Hippocampal formation (tissue), 2 donors: ENCODE measurements at regions not wholly inside any gene's neighbourhood (a gene's known extent, or its start where the extent isn't known, plus 50 kb on each side); places are given as distances from the start of the nearest gene placed in this dataset.

ENCODE experiments used
- DNase-seq, 2 donors: peaks; one replicate each; lab custom pipeline; 2025; lab: John Stamatoyannopoulos, UW

DNA sequence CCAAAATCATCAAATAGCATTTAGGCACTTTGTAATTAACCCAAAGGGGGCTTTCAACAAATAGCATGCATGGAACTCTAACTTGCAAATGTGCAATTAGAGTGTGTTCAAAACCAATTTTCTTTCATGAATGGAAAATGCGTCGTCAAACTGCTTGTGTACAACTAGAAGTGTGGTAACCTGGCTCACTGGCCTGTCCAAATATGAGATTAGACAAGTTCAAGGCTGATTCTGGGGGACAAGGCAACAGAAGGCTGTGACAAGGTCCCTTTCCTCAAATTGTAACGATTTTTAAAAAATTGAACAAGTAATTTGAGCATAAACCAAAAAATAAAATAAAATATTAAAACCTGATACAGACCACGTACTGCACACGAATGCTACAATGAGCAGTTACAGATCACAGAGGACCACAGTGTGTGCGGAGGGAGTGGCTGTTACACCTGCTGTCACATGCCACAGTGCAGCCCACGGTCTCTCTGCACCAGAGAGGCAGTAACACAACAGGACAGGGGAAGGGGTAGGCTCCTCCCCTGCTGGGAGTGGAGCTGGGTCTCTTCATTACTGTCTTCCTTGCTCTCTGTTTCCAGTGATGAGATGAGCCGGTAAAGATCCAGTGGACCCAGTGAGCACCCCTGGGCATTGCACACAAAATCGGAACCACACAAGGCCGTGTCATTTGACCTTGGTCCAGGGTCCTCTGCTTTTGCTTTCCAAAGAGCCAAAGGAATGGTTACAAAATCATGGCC lies 252.2 kb upstream of the PDE10A start:
- DNase-seq = no peak

- DNase-seq = no peak
These were observed 250.9 kb upstream of the PDE10A start for GRCh38 chr6:165913676-165914570.

DNA sequence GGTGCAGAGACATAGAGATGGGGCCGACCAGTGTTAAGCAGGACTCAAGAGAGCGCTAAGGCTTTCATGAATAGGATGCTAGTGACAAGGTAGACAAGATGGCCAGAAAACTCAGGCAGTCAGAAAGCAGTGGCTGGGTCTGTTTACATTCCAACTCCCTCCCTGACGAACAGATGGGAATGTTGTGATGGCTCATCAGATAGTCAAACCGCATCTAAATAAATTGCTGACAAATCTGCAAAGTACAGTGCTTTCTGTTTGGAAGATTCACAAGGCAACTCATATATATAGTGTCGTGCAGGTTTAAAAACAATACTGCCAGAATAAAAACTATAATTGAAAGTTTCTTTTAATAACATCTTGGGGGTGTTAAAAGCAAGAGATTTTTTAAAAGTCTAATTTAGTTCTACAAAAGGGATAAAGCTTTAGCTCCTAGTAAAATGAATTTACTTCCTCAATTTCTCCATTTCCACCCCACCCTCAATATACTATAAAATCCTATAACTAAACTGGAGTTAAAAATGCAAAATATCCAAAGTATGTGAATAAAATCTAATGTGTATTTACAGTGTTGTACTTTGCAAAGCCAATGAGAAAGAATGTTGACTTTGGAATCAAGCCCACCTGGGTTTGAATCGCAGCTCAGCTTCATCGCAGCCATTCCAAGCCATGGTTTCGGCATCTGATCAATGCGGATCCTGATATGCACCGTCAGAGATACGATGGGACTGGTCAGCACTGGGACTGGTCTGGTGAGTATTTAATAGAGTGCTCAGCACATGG lies 247.3 kb upstream of the PDE10A start:
- no peak for DNase-seq

DNA sequence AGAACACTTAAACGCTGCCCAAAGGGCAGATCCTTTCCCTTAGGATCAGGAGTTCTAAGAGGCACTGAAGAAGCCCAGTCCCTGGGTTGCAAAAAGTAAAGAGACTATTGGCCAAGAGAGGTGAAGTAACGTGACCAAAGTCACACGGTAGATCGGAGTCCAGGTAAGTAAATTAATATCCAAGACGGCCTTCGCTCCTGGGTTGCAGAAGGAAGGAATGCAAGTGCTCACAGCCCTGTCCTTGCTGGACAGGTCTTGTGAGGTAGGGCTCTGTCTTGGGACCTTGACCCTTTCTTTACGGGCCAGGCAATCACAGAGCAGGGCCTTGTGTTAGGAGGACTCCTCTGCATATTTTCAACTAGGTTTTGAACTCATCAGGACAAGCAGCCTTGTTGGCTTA lies 243.7 kb upstream of the PDE10A start:
- DNase-seq = no peak

DNA sequence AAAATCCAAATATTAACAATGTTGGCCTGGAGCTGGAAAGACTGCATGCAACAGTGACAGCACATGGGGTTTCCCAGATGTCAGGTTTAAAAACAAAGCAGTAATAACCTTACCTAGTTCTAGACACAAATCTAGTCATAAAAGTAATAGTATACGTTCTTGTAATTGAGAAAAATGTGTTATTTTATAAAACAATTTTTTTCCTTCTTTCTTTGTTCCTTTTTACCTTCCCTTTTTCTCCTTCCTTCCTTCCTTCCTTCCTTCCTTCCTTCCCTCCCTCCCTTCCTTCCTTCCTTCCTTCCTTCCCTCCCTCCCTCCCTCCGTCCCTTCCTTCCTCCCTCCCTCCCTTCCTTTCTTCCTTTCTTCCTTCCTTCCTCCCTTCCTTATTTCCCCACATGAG lies 242.7 kb upstream of the PDE10A start:
- no peak for DNase-seq

- DNase-seq = no peak
These were observed 237.9 kb upstream of the PDE10A start for GRCh38 chr6:165900970-165901369.

GRCh38 chr6:165899611-165900010 lies 236.6 kb upstream of the PDE10A start:
- peak in 1 of 2 donors; percentile 23 for DNase-seq

DNA sequence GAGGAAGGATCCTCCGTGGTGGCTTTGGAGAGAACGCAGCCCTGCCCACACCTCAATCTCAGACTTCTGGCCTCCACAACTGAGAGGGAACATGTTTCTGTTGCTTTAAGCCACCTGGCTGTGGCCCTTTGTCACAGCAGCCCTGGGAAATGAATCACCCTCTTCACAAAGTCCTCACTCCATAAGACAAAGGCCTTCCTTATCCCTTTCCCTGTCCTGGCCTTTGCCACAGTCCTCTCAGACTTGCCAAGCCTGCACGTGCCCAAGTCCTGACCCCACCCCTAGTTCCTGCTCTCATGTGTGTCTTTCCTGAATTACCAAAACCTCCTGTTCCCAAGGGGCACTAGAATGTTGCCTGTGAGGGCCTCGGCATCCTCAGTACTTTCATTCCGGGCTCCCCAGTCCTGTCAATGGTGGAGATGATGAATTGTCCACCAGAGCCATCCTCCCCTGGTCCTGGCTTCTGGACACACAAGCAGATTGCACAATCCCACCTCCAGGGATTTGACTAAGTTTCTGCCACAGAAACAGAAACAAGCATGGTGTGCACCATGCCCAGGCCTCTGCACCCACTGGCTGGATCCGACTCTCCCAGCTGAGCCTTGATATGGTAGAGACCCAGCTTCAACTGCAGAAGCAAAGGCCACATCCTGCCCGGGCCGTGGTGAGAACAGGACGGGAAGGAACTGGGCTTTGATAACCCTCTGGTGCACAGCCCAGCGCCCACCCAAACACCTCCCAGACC lies 232.6 kb upstream of the PDE10A start:
- DNase-seq = no peak

DNA sequence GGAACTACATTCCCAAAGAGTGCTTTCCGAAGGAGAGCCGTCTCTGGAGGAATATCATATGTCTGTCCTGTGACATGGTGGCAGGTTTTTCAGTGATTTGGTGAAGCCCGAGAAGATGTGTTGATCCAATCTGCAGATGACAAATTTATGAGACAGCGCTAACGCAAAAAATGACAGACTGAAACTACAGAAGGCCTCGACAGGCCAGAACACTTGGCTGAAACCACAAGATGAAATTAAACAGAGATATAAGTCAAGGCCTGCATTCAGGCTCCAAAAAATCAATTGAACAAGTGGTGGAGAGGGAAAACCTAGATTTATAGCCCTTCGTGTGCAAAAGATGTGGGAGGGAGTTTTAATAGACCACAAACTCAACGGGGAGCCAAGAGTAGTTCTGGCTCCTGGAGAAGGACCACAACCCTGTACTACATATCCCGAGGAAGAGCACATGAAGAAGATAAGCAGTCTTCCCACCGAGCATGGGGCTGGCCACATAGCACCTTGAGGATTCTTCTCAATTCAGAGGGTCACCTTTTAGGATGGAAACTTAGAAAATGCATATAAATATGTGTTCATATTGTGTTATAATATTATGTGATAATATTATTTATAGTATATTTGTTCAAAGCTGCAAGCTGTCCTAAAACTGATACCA lies 231.3 kb upstream of the PDE10A start:
- DNase-seq = no peak

DNA sequence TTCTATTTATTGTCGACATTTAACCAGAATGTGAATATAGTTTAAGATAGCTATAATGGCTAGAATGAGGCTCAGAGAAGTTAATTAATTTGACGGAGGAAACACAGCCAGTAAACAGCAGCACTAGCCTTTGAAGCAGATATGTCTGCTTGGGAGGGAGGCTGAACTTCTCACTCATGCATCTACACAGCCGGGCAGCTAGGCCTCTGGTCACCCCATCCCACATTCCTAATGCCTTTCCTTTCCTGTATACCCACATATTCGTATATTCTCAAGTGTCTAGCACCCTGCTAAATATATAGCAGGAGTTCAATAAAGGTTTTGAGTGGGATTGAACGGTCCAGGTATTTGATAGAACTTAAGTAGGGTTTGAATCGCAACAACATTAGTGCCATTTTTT lies 230.4 kb upstream of the PDE10A start:
- DNase-seq = no peak

GRCh38 chr6:165891320-165891719 lies 228.3 kb upstream of the PDE10A start:
- no peak for DNase-seq

DNA sequence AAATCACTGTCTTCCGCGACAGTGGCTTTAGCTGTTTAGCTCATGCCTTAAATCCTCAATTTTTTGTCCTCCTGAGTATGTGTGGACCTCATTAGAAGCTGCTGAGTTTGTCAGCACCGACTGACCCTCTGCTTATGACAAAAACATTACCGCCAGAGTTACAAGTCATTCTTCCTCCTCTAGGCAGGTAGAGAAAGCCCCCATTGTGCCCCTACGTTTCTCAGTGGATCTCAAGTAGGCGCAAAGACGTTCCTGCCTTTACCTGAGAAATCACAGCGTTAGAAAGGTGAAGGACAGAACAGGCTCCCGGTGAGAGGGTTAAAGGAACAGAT lies 227.3 kb upstream of the PDE10A start:
- no peak for DNase-seq

DNA sequence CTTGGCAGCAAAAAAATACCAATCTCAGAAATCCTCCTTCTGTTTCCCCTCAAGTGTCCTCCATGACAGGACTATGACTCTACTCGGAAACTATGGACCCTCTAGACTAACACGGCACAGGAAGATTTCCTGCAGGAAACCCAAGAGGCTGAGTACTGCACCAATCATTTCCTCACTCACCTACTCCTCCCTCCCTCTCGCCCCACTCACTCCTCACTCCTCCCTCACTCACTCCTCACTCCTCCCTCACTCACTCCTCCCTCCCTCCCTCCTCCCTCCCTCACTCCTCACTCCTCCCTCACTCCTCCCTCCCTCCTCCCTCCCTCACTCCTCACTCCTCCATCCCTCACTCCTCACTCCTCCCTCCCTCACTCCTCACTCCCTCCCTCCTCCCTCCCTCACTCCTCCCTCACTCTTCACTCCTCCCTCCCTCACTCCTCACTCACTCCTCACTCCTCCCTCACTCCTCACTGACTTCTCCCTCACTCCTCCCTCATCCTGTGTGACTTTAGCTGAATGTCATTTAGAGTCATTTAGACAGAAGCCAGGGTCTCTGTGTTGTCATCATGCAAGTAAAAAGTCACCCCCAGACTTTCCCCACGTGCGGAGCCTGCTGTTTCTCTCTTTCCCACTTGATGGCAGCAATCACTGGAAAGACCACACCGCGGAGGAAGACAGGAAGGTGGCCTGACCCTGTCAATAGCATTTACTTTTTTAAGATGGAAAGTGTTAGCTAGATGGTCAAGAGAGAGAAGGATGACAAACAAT lies 226.8 kb upstream of the PDE10A start:
- no peak for DNase-seq

DNA sequence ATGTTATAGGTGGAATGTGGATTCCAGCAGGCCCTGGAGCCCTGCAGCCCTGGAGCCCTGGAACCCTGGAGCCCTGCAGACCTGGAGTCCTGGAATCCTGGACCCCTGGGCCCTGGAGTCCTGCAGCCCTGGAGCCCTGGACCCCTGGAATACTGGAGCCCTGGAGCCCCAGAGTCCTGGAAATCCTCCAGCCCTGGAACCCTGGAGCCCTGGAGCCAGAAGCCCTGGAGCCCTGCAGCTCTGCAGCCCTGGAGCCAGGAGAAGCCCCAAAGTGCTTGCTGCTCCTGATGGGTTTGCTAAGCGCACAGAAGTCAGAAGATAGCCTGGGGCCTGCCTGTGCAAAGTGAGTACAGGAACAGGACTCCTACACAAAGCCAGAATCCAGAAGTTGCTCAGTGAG lies 223.1 kb upstream of the PDE10A start:
- no peak for DNase-seq

- DNase-seq = peak; percentile 36 to 65
These were observed 222.0 kb upstream of the PDE10A start for GRCh38 chr6:165884813-165885765.

GRCh38 chr6:165883851-165884640 lies 221.0 kb upstream of the PDE10A start:
- DNase-seq = no peak

DNA sequence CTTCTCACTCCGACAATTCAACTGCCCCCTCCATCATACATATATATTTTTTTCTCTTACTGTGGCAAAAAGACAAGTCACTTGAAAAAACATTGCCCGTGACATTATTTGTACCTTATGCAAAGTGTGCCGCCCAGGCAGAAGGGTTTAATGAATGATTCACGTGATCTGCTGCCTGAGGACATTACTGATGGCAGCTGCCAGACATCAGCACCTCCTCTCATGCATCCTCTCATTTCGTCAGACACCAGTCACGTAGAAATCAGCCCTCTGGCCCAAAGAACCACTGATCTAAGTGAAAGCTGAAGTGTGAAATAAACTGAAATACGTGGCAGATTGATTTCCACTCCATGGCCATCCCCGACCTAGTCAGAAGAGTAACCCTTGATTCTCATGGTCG lies 218.8 kb upstream of the PDE10A start:
- no peak for DNase-seq

- DNase-seq = no peak
These were observed 217.6 kb upstream of the PDE10A start for GRCh38 chr6:165880686-165881085.

- no peak for DNase-seq
These were observed 214.7 kb upstream of the PDE10A start for GRCh38 chr6:165877773-165878172.
